ENCODE measurements at regions not wholly inside any gene's neighbourhood (a gene's known extent, or its start where the extent isn't known, plus 50 kb on each side); places are given as distances from the start of the nearest gene placed in this dataset.

GRCh38 chr12:58395056-58395455, 453.7 kb downstream of the ATP23 start (continued):
- TF ChIP-seq CTCF (IDR thresholded peaks at IDR 0.05; ENCODE audit: low read depth, low read length, missing input control), result no peak
- no peak for TF ChIP-seq MAX (IDR thresholded peaks at IDR 0.05)
- TF ChIP-seq FOXA2 (IDR thresholded peaks at IDR 0.05), result no peak
- TF ChIP-seq HNF4A (conservative IDR thresholded peaks at IDR 0.05), result no peak
- no peak for TF ChIP-seq GABPA (IDR thresholded peaks at IDR 0.05 in 1 of 2, conservative IDR thresholded peaks at IDR 0.05 in 1 of 2)

DNA sequence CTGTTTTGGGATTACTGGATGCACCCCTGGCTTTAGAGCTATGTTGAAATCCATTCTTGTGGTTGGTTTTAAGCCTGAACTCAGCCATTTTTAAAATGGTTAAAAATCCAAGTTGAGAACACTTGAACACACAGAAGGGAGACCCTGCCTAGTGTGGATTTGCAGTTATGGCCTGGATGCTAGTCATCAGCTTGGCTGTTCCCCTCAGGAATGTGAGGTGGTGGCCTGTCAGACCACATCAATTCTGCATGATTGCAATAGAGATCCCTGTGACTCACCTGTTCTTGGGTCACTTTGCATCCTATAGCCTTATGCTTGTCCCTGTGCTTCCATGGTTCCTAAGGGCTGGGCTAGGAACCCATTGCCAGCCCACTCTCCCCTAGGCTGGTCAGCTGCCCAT, 454.1 kb downstream of the ATP23 start:
- no peak overlapping the region for H3K27ac ChIP-seq (ENCODE audit: low read depth in 1 of 2, low read length in 2 of 2)
- no peak overlapping the region for H3K9ac ChIP-seq (ENCODE audit: low read depth in 1 of 2, low read length in 2 of 2)

More for the DNA sequence above, 454.1 kb downstream of the ATP23 start:
- H3K36me3 ChIP-seq (ENCODE audit: control insufficient read depth in 4 of 4, insufficient read depth in 3 of 4, low read depth in 1 of 4, low read length in 3 of 4), result no peaks in the 10 kb centered on the region
- H3K27me3 ChIP-seq (ENCODE audit: control insufficient read depth in 4 of 4, insufficient read depth in 4 of 4, low read length in 3 of 4), result no peaks in the 10 kb centered on the region
- TF ChIP-seq HNF4A (conservative IDR thresholded peaks at IDR 0.05), result no peak
- no peak for TF ChIP-seq JUND (IDR thresholded peaks at IDR 0.05)
- TF ChIP-seq, protein P1, sequence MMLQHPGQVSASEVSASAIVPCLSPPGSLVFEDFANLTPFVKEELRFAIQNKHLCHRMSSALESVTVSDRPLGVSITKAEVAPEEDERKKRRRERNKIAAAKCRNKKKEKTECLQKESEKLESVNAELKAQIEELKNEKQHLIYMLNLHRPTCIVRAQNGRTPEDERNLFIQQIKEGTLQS (IDR thresholded peaks at IDR 0.05), result no peak
- TF ChIP-seq HNF4G (IDR thresholded peaks at IDR 0.05), result no peak
- no peak for TF ChIP-seq RXRA (IDR thresholded peaks at IDR 0.05)
- TF ChIP-seq FOXA2 (IDR thresholded peaks at IDR 0.05), result no peak
- TF ChIP-seq YY1 (IDR thresholded peaks at IDR 0.05), result no peak
- TF ChIP-seq MAX (IDR thresholded peaks at IDR 0.05), result no peak
- TF ChIP-seq, protein P2, sequence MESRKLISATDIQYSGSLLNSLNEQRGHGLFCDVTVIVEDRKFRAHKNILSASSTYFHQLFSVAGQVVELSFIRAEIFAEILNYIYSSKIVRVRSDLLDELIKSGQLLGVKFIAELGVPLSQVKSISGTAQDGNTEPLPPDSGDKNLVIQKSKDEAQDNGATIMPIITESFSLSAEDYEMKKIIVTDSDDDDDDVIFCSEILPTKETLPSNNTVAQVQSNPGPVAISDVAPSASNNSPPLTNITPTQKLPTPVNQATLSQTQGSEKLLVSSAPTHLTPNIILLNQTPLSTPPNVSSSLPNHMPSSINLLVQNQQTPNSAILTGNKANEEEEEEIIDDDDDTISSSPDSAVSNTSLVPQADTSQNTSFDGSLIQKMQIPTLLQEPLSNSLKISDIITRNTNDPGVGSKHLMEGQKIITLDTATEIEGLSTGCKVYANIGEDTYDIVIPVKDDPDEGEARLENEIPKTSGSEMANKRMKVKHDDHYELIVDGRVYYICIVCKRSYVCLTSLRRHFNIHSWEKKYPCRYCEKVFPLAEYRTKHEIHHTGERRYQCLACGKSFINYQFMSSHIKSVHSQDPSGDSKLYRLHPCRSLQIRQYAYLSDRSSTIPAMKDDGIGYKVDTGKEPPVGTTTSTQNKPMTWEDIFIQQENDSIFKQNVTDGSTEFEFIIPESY (IDR thresholded peaks at IDR 0.05), result no peak
- TF ChIP-seq CTCF (IDR thresholded peaks at IDR 0.05; ENCODE audit: low read depth, low read length, missing input control), result no peak
- H3K4me3 ChIP-seq (ENCODE audit: low read depth in 1 of 3, low read length in 3 of 3), result no peak overlapping the region
- DNase-seq (ENCODE audit: low spot score), result no peak
- peaks cover 0 to 3% (median 0%) of the 10 kb centered on the region in 4 donors for H3K9me3 ChIP-seq (ENCODE audit: control insufficient read depth in 4 of 4, low read length in 3 of 4)
- no peaks in the 10 kb centered on the region for H3K4me1 ChIP-seq (ENCODE audit: control insufficient read depth in 4 of 4, insufficient read depth in 4 of 4, low read length in 3 of 4)

Measured in liver (tissue), 7 donors.